ENCODE measurements at regions not wholly inside any gene's neighbourhood (a gene's known extent, or its start where the extent isn't known, plus 50 kb on each side); places are given as distances from the start of the nearest gene placed in this dataset.

DNA sequence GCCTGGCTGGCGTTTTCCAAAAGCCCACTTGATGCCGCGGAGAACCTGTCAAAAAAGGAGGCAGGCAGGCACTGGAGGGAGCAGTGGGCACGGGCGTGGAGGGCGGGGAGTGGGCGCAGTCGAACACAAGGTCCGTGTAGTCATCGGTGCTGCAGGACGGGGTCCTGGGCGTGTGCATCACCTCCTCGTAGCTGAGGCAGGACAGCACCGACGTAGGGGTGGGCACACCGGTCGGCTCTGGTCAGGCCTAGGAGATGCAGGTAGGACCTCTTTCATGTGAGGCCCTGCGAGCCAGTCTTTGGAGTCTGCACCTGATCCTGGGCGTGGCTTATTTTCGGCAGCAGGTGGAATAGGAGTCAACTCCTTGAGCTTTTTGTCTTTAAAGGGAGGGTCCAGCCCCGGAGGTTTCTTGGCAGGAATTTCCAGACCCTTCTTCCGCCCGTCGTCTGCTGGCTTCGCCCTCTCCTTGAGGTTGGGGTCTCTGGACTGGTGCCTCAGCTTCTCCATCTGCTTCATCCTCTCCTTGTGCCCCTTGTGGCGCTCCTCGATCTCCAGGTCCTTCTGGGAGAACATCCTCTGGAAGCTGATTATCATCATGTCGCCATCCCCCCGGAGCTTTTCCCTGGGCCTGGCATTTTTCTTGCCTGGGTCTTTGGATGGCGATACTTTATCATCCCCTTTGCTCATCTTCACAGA, 892.5 kb upstream of the LRRTM1 start:
- Histone ChIP-seq H3K4me2 (ENCODE audit: low read length) (no peak overlapping the region), H4K8ac (ENCODE audit: low read depth, low read length) (no peak overlapping the region), H3K56ac (ENCODE audit: low read length) (no peak overlapping the region), H2BK120ac (ENCODE audit: low read depth, low read length) (no peak overlapping the region), H3K27me3 (ENCODE audit: insufficient read depth, low read length, poor library complexity) (no peaks in the 10 kb centered on the region), H2BK5ac (ENCODE audit: low read length) (no peak overlapping the region), H3K18ac (ENCODE audit: low read length) (no peak overlapping the region), H3K4me1 (ENCODE audit: control insufficient read depth, low read depth, low read length) (no peaks in the 10 kb centered on the region), H3K4me3 (ENCODE audit: low read length) (no peak overlapping the region), H2BK15ac (replicated peaks; ENCODE audit: low read depth) (no peak overlapping the region), H3K79me2 (ENCODE audit: control insufficient read depth, insufficient read depth, low read length) (no peaks in the 10 kb centered on the region), H3K27ac (ENCODE audit: low read depth, low read length) (no peak overlapping the region), H4K5ac (ENCODE audit: low read length) (no peak overlapping the region), H3K36me3 (ENCODE audit: control insufficient read depth, insufficient read depth, low read length) (no peaks in the 10 kb centered on the region), H3K9ac (ENCODE audit: low read length) (no peak overlapping the region), H2AK5ac (ENCODE audit: low read length) (no peak overlapping the region), H3K79me1 (ENCODE audit: low read length) (no peaks in the 10 kb centered on the region), H3K4ac (ENCODE audit: low read depth, low read length) (no peak overlapping the region), H3K23ac (ENCODE audit: low read length) (no peak overlapping the region)
- DNase-seq = no peak
- no CpG with 5 or more reads among the region's 30 CpGs for WGBS (ENCODE audit: extremely low coverage, insufficient coverage, low lambda C conversion rate)

DNA sequence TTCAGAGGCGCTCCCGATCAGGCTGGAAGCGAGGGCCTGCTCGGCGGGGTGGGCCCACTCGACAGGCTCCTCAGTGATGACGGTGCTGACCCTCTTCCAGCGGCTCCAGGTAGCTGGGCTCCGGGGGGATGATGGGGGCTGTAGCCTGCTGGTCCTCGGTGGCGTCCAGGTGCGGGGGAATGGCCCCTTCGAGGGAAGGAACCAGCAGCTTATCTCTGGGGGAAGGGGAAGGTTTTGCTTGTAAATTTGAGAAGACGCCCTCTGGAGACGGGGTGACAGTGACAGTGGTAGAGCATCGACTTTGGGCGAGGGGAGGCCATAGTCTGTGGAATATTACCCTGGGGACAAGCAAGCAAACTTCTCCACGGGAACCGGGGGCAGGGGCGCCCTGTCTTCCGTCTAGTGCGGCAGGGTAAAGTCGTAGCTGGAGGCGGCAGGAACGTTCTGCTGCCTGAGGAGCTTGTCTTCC, 891.9 kb upstream of the LRRTM1 start:
- H3K23ac ChIP-seq (ENCODE audit: low read length) = no peak overlapping the region
- no peak overlapping the region for H3K9ac ChIP-seq (ENCODE audit: low read length)
- no peaks in the 10 kb centered on the region for H3K79me1 ChIP-seq (ENCODE audit: low read length)
- no peak overlapping the region for H3K4ac ChIP-seq (ENCODE audit: low read depth, low read length)
- H3K27me3 ChIP-seq (ENCODE audit: insufficient read depth, low read length, poor library complexity) = no peaks in the 10 kb centered on the region
- H3K4me2 ChIP-seq (ENCODE audit: low read length) = no peak overlapping the region
- no peak overlapping the region for H3K56ac ChIP-seq (ENCODE audit: low read length)
- no peak overlapping the region for H2BK120ac ChIP-seq (ENCODE audit: low read depth, low read length)
- no peak overlapping the region for H3K27ac ChIP-seq (ENCODE audit: low read depth, low read length)
- H3K36me3 ChIP-seq (ENCODE audit: control insufficient read depth, insufficient read depth, low read length) = no peaks in the 10 kb centered on the region
- H4K5ac ChIP-seq (ENCODE audit: low read length) = no peak overlapping the region
- H4K8ac ChIP-seq (ENCODE audit: low read depth, low read length) = no peak overlapping the region
- H3K79me2 ChIP-seq (ENCODE audit: control insufficient read depth, insufficient read depth, low read length) = no peaks in the 10 kb centered on the region
- no peaks in the 10 kb centered on the region for H3K4me1 ChIP-seq (ENCODE audit: control insufficient read depth, low read depth, low read length)
- DNase-seq = no peak
- no peak overlapping the region for H2AK5ac ChIP-seq (ENCODE audit: low read length)
- no CpG with 5 or more reads among the region's 25 CpGs for WGBS (ENCODE audit: extremely low coverage, insufficient coverage, low lambda C conversion rate)
- no peak overlapping the region for H3K18ac ChIP-seq (ENCODE audit: low read length)
- no peak overlapping the region for H2BK15ac ChIP-seq (replicated peaks; ENCODE audit: low read depth)
- no peak overlapping the region for H3K4me3 ChIP-seq (ENCODE audit: low read length)
- no peak overlapping the region for H2BK5ac ChIP-seq (ENCODE audit: low read length)

DNA sequence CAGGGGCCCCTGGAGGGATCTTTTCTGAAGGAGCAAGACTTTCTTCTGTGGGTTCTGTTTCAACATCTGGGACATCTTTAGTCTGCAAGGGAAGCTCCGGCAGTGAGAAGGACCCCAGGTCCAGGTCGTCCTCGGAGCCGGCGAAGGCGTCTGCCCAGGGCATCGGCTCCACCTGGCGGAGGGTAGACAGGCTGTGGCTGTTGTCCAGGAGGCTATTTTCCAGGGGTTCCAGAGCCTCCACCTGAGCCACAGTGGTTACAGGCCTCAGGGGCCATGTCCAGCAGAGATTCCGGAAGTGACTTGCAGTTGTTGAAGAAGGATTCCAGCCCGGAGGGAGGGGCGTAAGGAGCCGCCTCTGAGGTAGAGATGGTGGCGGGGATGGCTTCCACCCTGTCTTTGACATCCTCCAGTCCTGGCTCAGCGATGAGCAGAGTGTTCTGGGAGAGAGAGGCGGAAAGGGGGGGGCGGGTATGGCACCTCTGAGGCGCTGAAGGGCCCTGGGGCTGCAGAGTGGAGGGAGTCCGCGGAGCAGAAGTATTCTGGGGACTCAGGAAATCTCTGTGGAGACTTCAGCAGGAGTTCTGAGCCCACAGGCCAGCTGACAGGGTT, 891.3 kb upstream of the LRRTM1 start:
- DNase-seq = no peak

DNA sequence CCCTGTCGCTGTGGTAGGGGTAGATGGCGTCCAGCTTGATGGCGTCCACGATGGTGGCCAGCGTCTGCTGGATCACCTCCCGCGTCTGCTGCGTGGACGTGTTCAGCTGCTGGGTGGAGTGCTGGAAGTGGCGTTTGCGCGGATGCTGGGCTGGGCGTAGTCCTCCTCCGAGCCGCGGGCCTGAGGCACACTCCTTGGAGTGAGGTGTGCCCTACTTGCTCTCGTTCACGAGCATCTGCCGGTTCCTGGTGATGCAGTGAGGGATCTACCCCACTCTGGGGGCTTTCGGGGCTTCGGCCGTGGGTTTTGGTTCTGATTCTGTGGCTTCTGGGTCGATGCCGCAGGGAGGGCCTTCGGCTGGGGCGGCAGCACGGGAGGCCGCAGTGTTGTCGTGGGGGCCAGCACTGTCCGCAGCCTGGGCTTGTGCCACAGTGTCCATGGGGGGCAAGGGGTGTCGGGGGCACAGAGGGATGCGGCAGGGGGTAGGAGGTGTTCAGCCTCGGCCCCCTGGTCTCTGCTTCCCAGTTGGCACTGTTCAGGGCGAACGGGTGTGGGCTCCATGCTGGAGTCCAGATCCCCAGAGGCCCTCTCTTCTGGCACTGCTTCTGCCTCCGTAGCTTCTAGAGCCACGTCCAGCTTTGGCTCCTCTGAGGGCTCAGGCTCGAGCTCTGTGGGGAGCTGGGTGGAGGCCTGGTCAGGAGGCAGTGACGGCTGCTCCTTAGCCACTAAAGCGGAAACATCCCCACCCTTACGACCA, 890.6 kb upstream of the LRRTM1 start:
- no CpG with 5 or more reads among the region's 41 CpGs for WGBS (ENCODE audit: extremely low coverage, insufficient coverage, low lambda C conversion rate)
- H3K4me2 ChIP-seq (ENCODE audit: low read length) = no peak overlapping the region
- H3K27ac ChIP-seq (ENCODE audit: low read depth, low read length) = no peak overlapping the region
- no peak overlapping the region for H3K4me3 ChIP-seq (ENCODE audit: low read length)
- no peak overlapping the region for H2AK5ac ChIP-seq (ENCODE audit: low read length)
- no peak for DNase-seq
- H3K18ac ChIP-seq (ENCODE audit: low read length) = no peak overlapping the region
- no peak overlapping the region for H2BK5ac ChIP-seq (ENCODE audit: low read length)
- no peak overlapping the region for H4K8ac ChIP-seq (ENCODE audit: low read depth, low read length)
- H3K9ac ChIP-seq (ENCODE audit: low read length) = no peak overlapping the region
- H3K4me1 ChIP-seq (ENCODE audit: control insufficient read depth, low read depth, low read length) = no peaks in the 10 kb centered on the region
- H3K27me3 ChIP-seq (ENCODE audit: insufficient read depth, low read length, poor library complexity) = no peaks in the 10 kb centered on the region
- H3K79me1 ChIP-seq (ENCODE audit: low read length) = no peaks in the 10 kb centered on the region
- H2BK15ac ChIP-seq (replicated peaks; ENCODE audit: low read depth) = no peak overlapping the region
- no peak overlapping the region for H3K23ac ChIP-seq (ENCODE audit: low read length)
- H2BK120ac ChIP-seq (ENCODE audit: low read depth, low read length) = no peak overlapping the region
- H3K4ac ChIP-seq (ENCODE audit: low read depth, low read length) = no peak overlapping the region
- H3K79me2 ChIP-seq (ENCODE audit: control insufficient read depth, insufficient read depth, low read length) = no peaks in the 10 kb centered on the region
- no peak overlapping the region for H3K56ac ChIP-seq (ENCODE audit: low read length)
- no peak overlapping the region for H4K5ac ChIP-seq (ENCODE audit: low read length)
- no peaks in the 10 kb centered on the region for H3K36me3 ChIP-seq (ENCODE audit: control insufficient read depth, insufficient read depth, low read length)

More for the DNA sequence above, 891.3 kb upstream of the LRRTM1 start:
- Histone ChIP-seq H3K79me2 (ENCODE audit: control insufficient read depth, insufficient read depth, low read length) (no peaks in the 10 kb centered on the region), H3K79me1 (ENCODE audit: low read length) (no peaks in the 10 kb centered on the region), H3K4ac (ENCODE audit: low read depth, low read length) (no peak overlapping the region), H3K9ac (ENCODE audit: low read length) (no peak overlapping the region), H2BK15ac (replicated peaks; ENCODE audit: low read depth) (no peak overlapping the region), H3K18ac (ENCODE audit: low read length) (no peak overlapping the region), H2AK5ac (ENCODE audit: low read length) (no peak overlapping the region), H3K56ac (ENCODE audit: low read length) (no peak overlapping the region), H3K36me3 (ENCODE audit: control insufficient read depth, insufficient read depth, low read length) (no peaks in the 10 kb centered on the region), H3K4me2 (ENCODE audit: low read length) (no peak overlapping the region), H2BK120ac (ENCODE audit: low read depth, low read length) (no peak overlapping the region), H2BK5ac (ENCODE audit: low read length) (no peak overlapping the region), H3K4me1 (ENCODE audit: control insufficient read depth, low read depth, low read length) (no peaks in the 10 kb centered on the region), H3K27ac (ENCODE audit: low read depth, low read length) (no peak overlapping the region), H4K5ac (ENCODE audit: low read length) (no peak overlapping the region), H3K23ac (ENCODE audit: low read length) (no peak overlapping the region), H3K4me3 (ENCODE audit: low read length) (no peak overlapping the region), H3K27me3 (ENCODE audit: insufficient read depth, low read length, poor library complexity) (no peaks in the 10 kb centered on the region), H4K8ac (ENCODE audit: low read depth, low read length) (no peak overlapping the region)
- no CpG with 5 or more reads among the region's 19 CpGs for WGBS (ENCODE audit: extremely low coverage, insufficient coverage, low lambda C conversion rate)

DNA sequence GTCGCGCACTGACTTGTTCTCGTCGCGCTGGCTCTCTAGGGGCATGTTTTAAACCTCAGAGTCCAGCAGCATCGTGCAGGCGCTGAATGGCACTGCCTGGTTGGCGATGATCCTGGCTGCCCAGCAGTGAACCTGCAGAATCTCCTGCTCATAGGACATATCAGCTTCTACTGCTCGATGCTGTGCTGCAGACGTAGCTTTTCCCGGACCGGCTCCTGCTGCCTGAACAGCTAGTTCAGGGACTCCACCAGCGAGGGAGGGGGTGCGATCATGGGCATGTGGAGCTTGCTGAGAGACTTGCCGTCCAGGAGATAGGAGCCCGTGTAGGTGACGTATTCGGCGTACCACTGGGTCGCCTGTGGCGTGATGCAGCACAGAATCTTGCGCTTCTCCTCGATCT, 890.0 kb upstream of the LRRTM1 start:
- no peaks in the 10 kb centered on the region for H3K27me3 ChIP-seq (ENCODE audit: insufficient read depth, low read length, poor library complexity)
- H2BK5ac ChIP-seq (ENCODE audit: low read length) = no peak overlapping the region
- no peak overlapping the region for H3K9ac ChIP-seq (ENCODE audit: low read length)
- H3K4ac ChIP-seq (ENCODE audit: low read depth, low read length) = no peak overlapping the region
- no peaks in the 10 kb centered on the region for H3K79me1 ChIP-seq (ENCODE audit: low read length)
- no peaks in the 10 kb centered on the region for H3K36me3 ChIP-seq (ENCODE audit: control insufficient read depth, insufficient read depth, low read length)
- no peak overlapping the region for H3K4me2 ChIP-seq (ENCODE audit: low read length)
- H4K8ac ChIP-seq (ENCODE audit: low read depth, low read length) = no peak overlapping the region
- H3K27ac ChIP-seq (ENCODE audit: low read depth, low read length) = no peak overlapping the region
- no peak overlapping the region for H3K4me3 ChIP-seq (ENCODE audit: low read length)
- H3K23ac ChIP-seq (ENCODE audit: low read length) = no peak overlapping the region
- WGBS (ENCODE audit: extremely low coverage, insufficient coverage, low lambda C conversion rate) = no CpG with 5 or more reads among the region's 23 CpGs
- H3K4me1 ChIP-seq (ENCODE audit: control insufficient read depth, low read depth, low read length) = no peaks in the 10 kb centered on the region
- H3K56ac ChIP-seq (ENCODE audit: low read length) = no peak overlapping the region
- no peak overlapping the region for H3K18ac ChIP-seq (ENCODE audit: low read length)
- no peak overlapping the region for H4K5ac ChIP-seq (ENCODE audit: low read length)
- no peak overlapping the region for H2BK120ac ChIP-seq (ENCODE audit: low read depth, low read length)
- H2BK15ac ChIP-seq (replicated peaks; ENCODE audit: low read depth) = no peak overlapping the region
- no peak overlapping the region for H2AK5ac ChIP-seq (ENCODE audit: low read length)
- H3K79me2 ChIP-seq (ENCODE audit: control insufficient read depth, insufficient read depth, low read length) = no peaks in the 10 kb centered on the region
- DNase-seq = no peak

All from mesendoderm (in vitro differentiated cells).